Iris pigment epithelial cell (primary cell): ENCODE measurements at regions not wholly inside any gene's neighbourhood (a gene's known extent, or its start where the extent isn't known, plus 50 kb on each side); places are given as distances from the start of the nearest gene placed in this dataset.

ENCODE experiments used
- DNase-seq: peaks from one replicate; pipeline ENCODE4 v3.0.0-alpha.2; 2011; ENCODE audit warnings: low read depth

GRCh38 chr2:191560411-191560980, 117.4 kb upstream of the NABP1 start:
- no peak for DNase-seq

DNA sequence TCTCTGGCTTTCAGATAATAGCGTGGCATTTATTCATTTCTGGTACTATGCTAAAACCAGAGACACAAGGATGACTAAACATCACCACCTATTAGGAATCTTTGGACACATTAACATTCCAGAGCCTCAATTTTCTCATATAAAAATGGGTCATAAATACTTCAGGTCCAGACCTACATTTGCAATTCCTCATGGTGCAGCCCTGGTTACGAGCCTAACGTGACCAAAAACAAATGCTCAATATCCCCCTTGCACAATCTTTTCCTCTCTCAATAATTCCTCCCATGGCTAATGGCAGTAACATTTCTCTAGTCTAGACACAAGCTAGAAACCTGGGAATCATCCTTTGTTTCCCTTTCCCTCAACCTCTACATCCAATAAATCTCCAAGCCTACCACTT, 112.8 kb upstream of the NABP1 start:
- no peak for DNase-seq

GRCh38 chr2:191565647-191566198, 112.2 kb upstream of the NABP1 start:
- DNase-seq: no peak

- peak; percentile 52 for DNase-seq
Observed at GRCh38 chr2:191566344-191566743, 111.6 kb upstream of the NABP1 start.

- DNase-seq: no peak
Observed at GRCh38 chr2:191567206-191567605, 110.7 kb upstream of the NABP1 start.

GRCh38 chr2:191569025-191569424, 108.9 kb upstream of the NABP1 start:
- no peak for DNase-seq

GRCh38 chr2:191571163-191571769, 106.7 kb upstream of the NABP1 start:
- DNase-seq: peak; percentile 76

GRCh38 chr2:191572319-191572718, 105.6 kb upstream of the NABP1 start:
- DNase-seq: no peak

- no peak for DNase-seq
Observed at GRCh38 chr2:191573216-191573615, 104.7 kb upstream of the NABP1 start.

- no peak for DNase-seq
Observed at GRCh38 chr2:191574232-191574631, 103.7 kb upstream of the NABP1 start.

DNA sequence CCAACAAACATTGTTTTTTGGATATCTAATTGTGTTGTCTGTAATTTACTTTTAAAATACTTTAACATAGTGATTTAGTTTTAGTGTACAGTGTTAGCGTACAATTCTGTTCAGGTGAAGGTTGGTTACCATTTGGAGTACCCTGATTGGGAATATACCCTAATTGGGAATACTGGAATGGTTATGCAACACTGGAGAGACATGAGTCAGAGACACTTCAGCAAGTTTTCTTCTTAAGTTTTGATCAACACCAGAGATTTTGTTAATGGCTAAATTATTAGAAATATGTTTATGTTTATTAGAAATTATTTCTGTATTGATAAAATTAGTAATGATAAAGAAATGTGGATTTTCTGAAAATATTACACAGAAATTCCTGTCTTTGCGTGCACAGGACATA, 100.3 kb upstream of the NABP1 start:
- no peak for DNase-seq

DNA sequence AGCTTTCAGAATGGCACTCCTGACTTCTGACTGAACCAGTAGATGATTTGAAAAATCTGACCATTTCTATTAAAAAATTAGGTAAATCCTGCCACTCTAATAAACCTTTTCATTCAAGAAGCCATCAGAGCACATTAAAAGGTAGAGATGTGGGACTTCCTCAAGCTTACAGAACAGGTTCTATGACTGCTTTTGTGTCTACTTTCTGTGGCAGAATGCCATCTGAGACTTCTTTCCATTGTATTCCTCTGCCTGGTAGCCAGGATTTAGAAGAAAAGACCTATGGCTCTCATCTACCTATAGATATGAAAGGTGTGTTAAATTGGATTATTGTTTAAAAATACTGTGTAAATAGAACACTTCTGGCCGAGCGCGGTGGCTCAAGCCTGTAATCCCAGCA, 99.9 kb upstream of the NABP1 start:
- no peak for DNase-seq

DNA sequence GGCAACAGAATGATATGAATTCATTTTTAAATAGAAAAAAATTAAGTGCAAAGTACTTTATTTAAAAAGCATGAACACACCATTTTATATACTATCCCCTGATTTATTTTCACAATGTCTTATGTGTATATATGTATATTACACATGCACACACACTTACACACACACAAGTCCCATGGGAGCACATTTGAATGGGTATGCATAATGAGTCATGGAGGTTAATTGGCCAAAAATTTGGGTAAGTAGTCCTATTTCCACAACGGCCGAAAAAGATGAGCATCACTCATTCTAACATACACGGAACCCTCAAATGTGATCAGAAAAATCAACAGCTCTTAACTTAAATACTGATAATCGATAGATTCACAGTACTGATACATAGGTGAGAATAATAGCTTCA, 97.4 kb upstream of the NABP1 start:
- DNase-seq: no peak

DNA sequence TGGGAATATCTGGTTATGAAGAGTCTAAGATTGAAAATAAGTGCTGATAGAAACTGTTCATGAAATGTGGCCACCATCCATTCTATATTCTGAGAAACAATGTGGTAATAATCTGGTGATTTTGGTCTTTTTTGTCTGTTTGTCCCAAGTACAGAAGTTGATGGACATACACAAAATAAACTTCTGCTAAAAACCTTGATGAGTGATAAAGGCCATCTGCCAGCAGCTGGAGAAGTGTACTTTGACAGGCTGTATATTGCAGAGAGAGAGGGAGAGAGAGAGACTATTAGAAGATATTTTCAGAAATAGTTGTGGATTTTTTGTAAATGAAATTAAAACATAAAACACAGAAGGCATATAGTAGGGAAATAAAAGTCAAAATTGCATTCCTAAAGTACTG, 96.9 kb upstream of the NABP1 start:
- no peak for DNase-seq

GRCh38 chr2:191582355-191582754, 95.6 kb upstream of the NABP1 start:
- DNase-seq: peak; percentile 92

DNA sequence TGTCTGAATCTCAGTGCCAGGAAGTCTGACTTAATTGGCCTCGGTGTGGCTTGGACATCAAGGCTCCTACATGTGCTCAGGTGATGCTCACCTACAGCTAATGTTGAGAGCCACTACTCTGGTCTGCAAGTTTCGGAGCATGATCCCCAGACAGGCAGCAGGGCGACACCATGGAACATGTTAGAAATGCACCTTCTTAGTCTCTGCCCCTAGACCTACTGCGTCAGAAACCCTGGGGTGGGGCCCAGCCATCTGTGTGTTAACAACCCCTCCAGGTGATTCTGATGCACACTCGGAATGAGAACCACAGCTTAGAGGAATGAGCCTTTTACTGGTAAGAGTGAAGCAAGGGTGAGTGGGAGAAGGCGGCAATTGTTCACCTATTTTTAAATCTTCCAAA, 86.9 kb upstream of the NABP1 start:
- no peak for DNase-seq

- DNase-seq: peak; percentile 60
Observed at GRCh38 chr2:191593622-191594385, 84.1 kb upstream of the NABP1 start.

DNA sequence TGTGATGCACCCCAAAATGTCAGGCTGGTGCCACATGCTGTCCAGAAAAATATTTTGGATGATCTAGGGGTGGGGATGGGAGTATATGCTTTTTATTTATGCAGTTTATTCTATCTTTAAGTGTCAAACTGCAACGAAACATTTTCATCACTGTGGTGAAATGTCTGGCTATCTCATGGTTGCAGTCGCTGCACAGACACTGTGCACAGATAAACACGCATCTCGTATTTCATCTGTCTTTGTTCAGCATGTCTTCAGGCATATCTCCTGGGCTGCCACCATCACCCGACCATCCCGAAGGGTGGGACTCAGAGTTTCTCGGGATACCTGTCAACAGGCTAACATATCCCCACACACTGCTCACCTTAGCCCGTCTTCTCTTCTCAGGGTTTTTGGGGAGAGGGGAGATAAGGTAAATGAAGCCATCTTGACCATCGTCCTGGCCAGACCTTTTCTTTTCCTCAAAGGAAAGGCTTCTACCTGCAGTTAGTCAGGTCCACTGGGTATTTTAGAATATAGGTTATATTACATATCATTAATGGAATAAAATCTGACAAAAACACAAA, 80.7 kb upstream of the NABP1 start:
- no peak for DNase-seq

GRCh38 chr2:191598296-191598695, 79.6 kb upstream of the NABP1 start:
- no peak for DNase-seq

GRCh38 chr2:191601060-191601459, 76.9 kb upstream of the NABP1 start:
- no peak for DNase-seq

- no peak for DNase-seq
Observed at GRCh38 chr2:191604154-191604553, 73.8 kb upstream of the NABP1 start.

GRCh38 chr2:191607096-191607495, 70.8 kb upstream of the NABP1 start:
- peak; percentile 81 for DNase-seq

DNA sequence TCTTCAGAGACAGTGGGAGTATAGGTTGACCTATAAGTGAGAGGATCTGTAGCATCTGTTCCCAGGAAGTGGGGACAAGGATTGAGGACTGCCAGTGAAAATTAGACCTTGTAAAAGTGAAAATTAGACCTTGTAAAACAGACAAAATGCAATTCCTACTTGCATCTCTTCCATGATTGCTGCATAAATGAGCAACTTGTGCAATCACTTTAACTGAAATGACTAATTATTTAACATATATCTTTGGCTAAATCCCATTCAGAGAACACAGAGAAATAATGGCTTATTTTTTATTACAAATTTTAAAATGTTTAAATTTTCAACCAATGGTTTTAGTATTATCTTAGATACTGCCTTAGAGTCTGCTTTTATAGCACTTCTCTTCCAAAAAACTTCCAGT, 67.2 kb upstream of the NABP1 start:
- no peak for DNase-seq
